Stimulated activated CD8-positive, alpha-beta memory T cell treated with anti-CD3 and anti-CD28 coated beads, Interleukin-2, amount 100 ng/mL, for 1 hour (primary cell): ENCODE measurements at regions not wholly inside any gene's neighbourhood (a gene's known extent, or its start where the extent isn't known, plus 50 kb on each side); places are given as distances from the start of the nearest gene placed in this dataset.

Source experiments
- DNase-seq, 2 donors: peaks; one replicate each; pipeline ENCODE4 v3.0.0-alpha.2; 2020; ENCODE audit warnings: low read depth in 2 of 2

DNA sequence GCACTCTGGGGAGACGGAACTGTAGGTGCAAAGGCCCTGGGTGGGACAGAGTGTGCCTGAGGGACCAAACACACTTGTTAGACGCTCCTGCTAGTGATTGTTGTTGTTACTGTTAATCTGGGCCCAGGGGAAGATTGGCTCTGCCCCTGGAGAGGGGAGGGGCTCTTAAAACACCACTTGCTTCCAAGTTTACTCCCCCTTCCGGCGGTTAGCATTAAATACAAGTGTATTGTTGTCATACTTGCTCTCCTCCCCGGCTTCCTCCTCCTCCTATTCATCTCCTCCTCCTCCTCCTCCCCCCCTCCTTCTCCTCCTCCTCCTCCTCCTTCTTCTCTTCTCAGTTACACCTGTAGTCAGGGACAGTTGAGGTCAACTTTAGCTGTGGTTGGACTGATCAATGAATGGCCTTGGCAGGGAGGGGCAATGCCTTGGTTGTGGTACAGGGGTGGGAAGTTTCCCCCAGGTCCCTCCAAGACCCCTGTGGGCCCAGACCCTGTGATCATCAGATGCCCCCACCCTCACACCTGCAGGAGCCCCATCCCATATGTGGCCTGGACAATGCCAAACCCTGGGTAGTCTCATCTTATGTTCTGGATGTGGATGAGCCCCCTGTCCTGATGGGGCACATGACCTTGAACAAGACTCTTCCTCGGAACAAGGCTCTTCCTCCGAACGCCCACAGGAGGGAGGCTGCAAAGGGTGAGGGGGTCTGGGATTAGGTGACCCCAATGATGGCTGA lies 217.3 kb downstream of the PTPRU start:
- no peak for DNase-seq

DNA sequence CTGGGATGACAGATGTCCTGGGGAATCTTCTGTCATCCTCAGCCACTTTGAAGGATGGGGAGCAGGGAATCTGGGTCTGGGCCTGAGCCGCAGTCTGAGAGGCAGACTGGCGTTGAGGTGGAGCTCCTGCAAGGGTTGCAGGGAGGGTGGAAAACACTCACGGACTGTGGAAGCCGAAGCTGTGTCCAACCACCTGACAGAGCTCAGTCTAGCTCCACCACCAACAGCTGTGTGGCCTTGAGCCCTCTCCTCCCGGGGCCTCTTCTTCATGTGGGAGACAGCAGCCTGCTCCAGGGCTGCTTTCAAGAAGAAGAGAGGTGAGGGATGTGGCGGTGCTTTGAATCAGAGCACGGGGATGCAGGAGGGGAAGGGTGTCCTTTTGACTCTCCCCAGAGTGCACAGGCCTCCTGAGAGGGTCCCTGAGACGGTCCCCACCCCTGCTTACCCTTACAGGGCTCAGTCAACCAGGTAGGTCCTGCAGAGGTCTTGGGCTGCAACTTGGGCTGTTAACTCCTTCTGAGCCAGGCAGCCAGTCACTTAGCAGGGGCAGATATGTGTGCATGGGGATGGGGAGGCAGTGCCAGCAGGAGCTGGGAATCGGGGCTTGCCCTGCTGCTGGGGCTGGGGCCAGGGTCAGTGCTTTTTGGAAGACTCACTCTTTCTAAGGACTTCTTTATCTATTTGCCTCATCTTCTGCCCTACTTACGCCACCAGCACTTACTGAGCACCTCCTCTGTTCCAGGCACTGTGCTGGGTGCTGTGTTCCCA lies 216.3 kb downstream of the PTPRU start:
- no peak for DNase-seq

DNA sequence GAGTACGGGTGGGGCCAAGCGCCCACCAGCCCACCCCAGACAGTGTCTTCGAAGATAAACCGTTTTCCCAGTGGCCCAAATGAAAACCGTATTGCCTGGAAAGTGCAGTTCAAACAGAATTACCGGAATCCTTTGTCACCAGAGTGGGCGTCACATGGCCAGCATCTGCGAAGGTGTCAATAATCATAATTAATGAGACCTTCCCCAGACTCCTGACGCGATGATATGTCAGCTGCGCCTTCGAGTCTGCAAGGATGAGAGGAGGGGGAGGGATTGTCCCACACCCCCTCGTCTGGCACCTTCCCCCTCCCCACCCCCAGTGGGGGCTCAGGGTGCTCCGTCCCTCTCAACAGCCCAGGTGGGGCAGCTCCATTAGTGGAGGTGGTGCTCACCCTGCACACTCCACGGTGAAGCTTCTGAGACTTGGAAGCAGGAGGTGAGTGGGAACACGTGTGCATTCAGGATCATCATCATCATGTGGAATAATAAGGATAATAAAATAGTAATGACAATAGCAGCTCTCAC lies 215.1 kb downstream of the PTPRU start:
- no peak for DNase-seq

DNA sequence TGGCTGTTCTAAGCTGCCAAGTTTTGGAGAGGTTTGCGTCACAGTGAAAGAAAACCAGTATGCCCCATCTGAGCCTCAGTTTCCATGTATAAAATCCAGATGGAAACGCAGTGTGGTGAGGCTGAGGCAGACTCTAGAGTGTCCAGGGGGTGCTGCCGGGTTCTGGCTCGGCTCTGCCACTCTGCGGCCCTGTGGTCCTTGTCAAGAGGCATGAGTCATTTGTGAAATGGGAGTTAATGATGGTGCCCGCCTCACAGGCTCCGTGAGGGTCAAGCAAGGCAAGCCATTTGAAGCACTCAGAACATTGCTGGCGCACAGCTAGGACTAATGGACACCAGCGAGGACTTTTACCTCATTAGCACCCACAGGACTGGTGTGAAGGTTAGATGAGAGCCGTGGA lies 214.3 kb downstream of the PTPRU start:
- no peak for DNase-seq

DNA sequence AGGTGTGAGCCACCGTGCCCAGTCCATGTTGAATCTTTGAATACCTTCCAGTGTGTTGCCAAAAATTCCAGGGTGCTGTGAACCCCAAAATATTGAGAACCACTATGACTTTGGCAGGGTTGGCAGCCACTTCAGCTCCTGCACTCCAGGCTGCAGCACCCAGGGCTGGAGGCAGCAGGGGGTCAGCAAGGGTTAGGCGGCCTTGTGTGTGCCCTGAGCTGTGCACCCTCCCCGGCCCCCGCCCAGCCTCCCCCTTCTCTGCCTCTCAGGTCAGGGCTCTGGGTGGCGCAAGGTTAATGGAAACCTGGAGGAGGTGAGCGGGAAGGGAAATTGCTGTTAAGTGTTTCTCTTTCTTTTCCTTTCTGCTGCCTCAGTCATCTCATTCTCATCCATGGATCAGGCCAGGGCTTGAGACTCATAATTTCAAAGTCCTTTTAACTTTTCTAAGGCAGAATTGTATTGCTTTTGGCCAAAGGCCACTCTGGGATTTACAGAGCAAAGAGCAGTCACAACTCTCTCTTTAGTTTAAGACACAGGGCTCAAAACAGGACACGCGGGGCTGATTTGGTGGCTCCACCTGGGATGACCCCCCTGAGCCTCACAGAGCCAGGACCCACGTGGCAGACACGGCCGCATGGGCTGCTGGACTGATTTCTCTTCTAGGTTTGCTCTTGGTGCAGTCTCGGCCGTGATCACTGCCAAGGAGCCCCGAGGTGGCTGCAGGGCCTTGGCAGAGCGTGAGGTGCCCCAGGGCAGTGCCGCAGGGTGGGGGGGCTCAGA lies 212.3 kb downstream of the PTPRU start:
- DNase-seq = no peak

DNA sequence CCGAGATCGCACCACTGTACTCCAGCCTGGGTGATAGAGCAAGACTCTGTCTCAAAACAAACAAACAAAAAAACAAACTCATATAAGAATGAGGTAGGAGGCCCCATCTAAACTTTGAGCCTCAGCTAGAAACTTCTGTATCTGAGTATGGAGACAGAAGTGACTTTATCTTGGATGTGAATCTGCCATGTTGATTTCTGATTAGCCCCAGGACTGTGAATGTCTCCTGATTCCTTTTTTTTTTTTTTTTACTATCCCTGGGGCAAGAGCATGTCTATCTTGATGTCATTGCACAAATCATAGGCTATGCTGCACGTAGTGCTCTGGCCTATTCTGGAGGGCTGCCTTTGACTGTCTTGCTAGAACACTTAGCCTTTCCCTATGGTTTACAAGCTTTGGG lies 211.0 kb downstream of the PTPRU start:
- no peak for DNase-seq

DNA sequence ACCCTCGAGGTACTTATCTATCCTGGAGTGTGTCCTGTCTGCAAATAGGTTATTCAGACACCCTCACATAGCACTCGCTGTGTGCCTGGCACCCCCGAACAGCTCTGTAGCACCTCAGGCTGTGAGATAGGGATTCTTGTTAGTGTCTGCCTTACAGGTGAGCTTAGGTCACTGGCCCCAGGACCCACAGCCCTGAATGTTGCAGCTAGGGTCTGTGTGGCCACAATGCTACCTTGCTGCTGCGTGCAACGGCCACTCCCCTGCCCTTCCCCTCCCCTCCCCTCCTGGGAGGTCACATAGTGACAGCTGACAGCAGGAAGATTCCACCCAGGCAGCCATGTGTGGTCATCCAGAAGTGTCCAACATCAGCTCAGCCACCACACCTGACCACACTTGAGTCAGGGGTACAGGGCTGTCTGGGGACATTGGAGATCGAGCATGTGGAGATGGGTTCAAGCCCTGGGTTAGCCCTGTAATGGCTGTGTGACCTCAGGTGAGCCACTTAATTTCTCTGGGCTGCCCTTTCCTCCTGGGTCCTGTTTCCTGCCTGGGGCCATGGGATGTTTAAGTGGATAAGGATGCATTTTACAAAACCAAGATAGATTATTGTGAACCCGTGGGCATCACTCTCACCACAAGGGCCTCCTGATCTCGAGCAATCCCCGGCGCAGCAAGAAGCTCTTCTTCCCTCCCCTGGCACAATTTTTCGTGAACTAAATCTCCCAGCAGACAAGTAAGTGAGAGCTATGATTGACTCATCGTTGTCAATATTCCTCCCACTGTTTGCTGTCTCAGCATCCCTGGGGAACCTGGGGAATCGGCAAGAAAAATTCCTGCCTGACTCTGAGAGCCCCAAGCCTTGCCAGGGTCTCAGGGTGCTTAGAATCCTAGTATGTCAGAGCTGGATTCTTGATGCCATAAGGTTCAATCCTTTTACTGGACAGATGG lies 208.7 kb downstream of the PTPRU start:
- DNase-seq = no peak

DNA sequence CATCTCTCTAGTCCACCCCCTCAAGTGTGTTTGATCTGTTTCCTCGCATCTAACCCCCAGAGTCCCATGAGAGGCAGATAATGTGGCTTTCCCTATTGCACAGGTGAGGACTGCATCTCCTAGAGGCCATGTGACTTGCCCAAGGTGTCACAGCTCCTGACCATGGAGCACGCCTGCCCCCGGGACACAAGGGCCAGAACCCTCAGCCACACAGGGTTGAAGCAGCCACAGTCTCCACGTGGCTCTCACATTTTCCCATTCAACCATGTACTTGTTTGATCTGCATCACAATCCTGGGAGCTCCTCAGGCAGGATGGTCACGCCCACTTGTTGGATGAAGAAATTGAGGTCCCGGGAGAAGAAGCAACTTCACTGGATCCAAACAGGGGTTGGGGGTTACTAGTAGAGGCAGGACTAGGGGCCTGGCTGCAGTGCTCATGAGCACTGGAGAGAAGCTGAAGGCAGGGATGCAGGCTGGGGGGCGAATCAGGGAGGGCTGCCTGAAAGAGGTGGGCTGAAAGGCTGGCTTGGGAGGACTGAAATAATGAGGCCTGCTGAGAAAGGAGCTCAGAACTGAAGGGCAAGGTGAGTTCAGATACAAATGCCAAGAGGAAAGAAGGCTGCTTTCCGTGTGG lies 207.9 kb downstream of the PTPRU start:
- no peak for DNase-seq

DNA sequence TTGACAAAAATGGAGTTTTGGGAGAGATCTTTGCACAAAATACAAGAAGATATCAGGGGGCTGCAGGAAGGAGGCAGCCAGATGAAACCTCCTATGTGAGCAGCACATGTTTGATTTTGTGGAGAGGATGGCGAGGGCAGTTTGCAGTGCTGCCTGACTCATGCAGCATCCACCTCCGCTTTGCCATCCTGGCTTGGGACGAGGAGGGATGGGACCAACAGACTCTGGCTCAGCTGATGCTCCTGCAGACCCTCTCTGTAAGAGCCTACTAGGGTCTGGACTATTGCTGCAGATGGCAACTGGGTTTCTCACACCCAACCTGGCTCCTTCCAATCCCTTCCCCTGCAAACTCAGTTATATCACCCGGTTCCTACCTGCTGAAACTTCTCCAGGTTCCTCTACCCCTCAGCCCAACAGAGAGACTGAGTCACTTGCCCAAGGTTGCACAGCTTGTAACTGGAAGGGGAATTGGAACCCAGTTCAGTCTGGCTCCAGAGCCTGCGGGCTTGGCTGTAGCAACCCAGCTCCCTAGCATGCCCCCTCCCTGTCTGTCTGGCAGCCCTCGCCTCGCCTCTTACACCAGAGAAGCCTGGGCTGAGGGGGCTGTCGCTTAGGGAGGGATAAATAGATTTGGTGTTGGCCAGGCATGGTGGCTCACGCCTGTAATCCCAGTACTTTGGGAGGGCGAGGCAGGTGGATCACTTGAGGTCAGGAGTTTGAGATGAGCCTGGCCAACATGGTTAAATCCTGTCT lies 205.8 kb downstream of the PTPRU start:
- DNase-seq = no peak

DNA sequence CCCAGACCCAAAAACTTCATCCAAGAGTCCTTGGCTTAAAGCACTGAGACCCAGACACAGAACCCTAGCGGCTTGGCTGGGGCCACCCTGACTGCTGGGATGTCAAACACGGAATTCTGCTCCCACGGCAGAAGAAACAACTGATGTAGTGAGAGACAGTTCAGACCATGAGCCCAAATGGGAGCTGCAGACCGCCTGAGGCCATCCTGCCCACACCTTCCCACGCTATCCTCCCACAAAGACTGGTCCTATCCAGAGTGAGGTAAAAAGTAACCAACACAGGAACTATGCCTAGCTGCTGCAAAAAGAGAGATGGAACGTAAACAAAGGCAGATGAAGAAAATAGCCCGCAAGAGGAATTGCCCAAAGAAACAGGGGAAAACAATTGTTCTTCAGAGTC lies 203.3 kb downstream of the PTPRU start:
- no peak for DNase-seq

DNA sequence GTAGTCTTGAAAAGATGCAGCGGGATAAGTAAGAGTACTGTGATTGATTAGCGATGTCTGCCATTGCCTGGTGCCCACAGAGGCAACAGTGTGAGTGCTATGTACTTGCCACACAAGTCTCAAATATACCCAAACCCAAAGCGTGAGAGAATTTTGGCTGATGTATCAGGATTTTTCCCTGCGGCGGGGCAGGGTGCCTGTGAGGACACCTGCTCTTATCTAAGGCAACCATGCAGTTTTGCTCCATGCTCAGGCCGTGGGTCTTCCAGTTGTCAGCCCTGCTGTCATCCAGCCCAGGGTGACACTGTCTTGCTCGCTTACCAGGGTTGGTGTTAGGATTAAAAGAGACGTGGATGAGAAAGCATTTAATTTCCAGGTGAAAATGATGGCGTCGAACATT lies 202.7 kb downstream of the PTPRU start:
- DNase-seq = no peak

DNA sequence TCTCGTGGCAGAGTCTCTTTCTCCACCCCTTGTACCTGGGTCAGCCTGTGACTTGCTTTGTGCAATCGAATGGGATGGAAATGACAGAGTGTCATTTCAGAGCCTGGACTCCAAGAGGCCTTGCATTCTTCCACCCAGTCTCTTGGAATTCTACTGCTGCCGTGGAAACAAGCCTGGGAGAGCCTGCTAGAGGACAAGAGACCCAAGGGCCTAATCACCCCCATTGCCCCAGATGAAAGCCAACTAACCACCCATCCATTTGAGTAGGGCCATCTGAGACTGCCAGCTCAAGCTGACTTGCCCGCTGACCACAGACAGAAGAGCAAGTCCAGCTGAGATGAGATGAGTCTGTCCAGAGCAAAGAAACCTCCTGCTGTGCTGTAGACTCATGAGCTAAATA lies 201.6 kb downstream of the PTPRU start:
- DNase-seq = no peak

DNA sequence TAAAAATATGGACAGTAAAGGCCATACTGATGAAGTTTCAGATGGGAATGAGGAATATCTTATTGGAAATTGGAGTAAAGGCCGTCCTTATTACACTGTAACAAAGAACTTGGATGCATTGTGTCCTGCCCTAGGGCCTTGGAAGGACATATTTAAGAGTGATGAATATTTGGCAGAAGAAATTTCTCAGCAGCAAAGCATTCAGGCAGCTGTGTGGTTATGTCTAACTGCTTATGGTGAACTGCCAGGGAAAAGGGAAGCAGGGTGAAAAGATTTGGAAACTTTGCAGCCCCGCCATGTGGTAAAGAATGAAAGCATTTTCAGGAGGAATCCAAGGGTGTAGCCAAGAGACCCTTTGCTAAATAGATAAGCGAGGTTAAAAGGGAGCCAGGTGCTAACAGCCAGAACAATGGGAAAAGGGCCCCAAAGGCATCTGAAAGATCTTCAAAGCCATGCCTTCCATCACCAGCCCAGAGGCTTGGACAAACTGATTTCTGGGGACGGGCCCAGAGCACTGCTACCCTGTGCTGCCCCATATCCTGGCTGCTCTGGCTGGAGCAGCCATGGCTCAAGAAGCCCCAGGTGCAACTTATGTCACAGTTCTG lies 200.0 kb downstream of the PTPRU start:
- no peak for DNase-seq

DNA sequence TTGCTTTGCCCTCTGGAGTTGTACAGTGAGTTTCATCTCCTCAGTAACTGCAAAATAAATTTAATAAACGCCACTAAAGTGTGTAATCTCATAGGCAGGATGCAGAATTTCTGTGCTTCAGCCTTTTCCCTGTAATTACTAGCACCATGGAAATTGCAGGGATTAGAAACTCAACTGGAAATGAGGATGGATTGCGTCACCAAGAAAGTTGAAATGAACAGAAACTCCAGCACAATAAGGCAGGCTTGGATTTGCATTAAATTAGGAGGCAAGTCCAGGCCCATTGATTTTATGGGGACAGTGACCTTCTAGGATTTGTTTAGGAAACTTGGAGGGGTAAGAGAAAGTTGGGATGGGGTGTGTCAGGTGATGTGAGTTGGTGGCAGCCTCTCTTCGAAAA lies 197.5 kb downstream of the PTPRU start:
- no peak for DNase-seq

DNA sequence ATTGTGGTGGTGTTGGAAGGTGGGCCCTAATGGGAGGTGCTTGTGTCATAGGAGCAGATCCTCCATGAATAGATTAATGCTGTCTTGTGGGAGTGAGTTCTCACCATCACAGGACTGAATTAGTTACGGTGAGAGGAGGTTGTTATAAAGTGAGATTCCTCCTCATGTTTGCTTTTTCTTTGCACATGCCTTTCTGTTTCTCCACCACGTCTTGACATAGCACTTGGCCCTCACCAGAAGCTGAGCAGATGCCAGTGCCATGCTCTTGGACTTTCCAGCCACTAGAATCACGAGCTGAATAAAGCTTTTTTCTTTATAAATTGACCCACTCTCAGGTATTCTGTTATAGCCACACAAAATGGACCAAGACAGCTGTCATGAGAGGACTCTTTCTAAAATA lies 194.8 kb downstream of the PTPRU start:
- DNase-seq = no peak

DNA sequence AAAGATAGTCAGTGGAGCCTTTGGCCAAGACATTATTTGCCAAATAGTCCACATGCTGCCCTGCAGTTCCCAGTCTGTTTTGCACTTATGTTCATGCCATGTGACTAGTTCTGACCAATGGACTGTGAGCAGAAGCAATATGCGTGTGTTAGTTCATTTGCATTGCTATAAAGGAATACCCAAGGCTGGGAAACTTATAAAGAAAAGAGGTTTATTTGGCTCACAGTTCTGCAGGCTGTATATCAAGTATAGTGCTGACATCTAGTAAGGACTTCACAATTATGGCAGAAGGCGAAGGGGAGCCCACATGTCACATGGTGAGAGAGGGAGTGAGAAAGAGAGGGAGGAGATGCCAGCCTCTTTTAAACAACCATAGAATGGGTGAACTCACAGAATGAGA lies 193.3 kb downstream of the PTPRU start:
- DNase-seq = no peak

DNA sequence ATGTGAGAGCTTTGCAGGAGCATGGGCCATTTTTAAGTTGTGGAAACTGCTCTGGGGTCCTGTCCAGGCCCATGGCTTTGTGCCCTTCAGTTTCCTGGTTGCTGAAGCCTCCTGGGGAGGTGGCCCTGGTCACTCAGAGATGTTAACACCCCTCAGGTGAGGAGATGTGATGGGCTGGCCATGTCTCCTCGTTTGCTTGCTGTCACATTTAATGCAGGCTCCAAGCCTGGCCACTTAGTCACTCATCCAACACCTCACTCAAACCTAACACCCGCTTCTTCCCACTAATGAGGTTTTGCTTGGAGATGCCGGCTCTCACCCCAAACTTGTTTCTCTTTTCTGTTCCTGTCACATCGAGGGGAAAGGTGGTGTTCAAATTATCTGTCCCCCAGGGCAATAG lies 192.7 kb downstream of the PTPRU start:
- no peak for DNase-seq

DNA sequence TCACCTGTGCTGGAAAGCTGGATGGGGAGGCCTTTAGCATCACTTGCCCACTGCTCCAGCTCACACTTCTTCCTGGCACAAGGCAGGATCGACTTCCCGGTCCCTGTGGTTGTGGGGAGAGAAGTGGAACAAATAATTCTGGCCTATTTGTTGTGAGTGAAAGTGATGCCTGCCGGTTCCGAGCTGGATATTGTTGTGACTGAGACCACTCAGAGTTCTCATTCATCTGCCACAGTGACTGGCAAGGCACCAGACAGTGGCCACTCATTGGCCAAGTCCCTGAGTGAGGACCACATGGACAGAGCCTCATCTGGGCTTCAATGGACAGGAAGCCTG lies 191.9 kb downstream of the PTPRU start:
- no peak for DNase-seq

DNA sequence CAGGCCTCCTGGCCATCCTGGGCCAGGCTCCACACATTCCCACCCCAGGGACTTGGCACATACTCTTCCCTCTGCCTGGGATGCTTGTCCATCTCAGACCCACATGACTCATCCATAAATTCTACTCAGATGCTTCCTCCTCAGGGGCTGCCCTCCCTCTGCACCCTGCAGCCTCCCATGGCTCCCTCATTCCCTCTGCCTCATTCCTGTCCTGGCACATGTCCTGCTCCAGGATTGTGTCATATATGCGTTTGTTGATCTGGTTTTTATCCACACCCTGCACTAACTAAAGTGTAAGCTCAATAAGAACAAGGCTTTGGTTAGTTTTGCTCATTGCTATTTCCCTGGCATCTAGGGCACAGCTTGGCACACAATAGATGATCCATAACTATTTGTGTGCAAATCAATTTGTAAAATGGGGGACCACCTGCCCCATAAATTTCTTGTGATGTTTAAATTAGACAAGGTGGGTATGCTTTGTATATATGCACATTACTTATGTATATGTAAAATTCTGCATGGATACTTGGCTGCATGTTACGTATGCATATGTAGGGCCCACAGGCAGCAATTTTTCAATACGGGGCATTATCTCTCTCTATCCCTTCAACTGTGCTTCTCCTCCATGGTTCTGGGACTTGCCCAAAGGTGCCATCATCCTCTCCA lies 191.4 kb downstream of the PTPRU start:
- no peak for DNase-seq
